Astrocyte (in vitro differentiated cells and primary cell): ENCODE measurements at regions not wholly inside any gene's neighbourhood (a gene's known extent, or its start where the extent isn't known, plus 50 kb on each side); places are given as distances from the start of the nearest gene placed in this dataset.

Experiments
- DNase-seq: peaks from one replicate; pipeline ENCODE4 v3.0.0-alpha.2; 2010; ENCODE audit warnings: low read depth
- FAIRE-seq: peaks from 2 replicates; lab custom pipeline; 2011; peaks lifted over from hg19 to GRCh38; lab: Jason Lieb, UNC
- H2AFZ ChIP-seq: 2 replicates; pipeline ENCODE4 v1.6.0; 2012; ENCODE audit warnings: low read depth, low read length, inconsistent platforms
- H3K27ac ChIP-seq: 2 replicates; pipeline ENCODE4 v1.5.1; 2011; ENCODE audit warnings: low read depth, low read length, inconsistent platforms
- H3K27me3 ChIP-seq: 2 replicates; pipeline ENCODE4 v1.6.0; 2011; ENCODE audit warnings: low read length, inconsistent platforms; ENCODE audit not compliant: insufficient read depth
- H3K36me3 ChIP-seq: 2 replicates; pipeline ENCODE4 v1.5.1; 2011; ENCODE audit warnings: low read length, inconsistent platforms; ENCODE audit not compliant: insufficient read depth
- H3K4me1 ChIP-seq: 2 replicates; pipeline ENCODE4 v1.5.1; 2011; ENCODE audit warnings: low read length, inconsistent platforms; ENCODE audit not compliant: insufficient read depth
- H3K4me2 ChIP-seq: 2 replicates; pipeline ENCODE4 v1.6.0; 2012; ENCODE audit warnings: low read length, inconsistent platforms
- H3K4me3 ChIP-seq: 2 replicates; pipeline ENCODE4 v1.5.1; 2011; ENCODE audit warnings: low read depth, mild to moderate bottlenecking, low read length, inconsistent platforms; ENCODE audit not compliant: insufficient read depth
- H3K79me2 ChIP-seq: 2 replicates; pipeline ENCODE4 v1.6.0; 2012; ENCODE audit warnings: mild to moderate bottlenecking, low read length, inconsistent platforms; ENCODE audit not compliant: insufficient read depth
- H3K9ac ChIP-seq: 2 replicates; pipeline ENCODE4 v1.6.0; 2012; ENCODE audit warnings: mild to moderate bottlenecking, low read length, inconsistent platforms
- H3K9me3 ChIP-seq: 2 replicates; pipeline ENCODE4 v1.5.1; 2012; ENCODE audit warnings: low read depth, mild to moderate bottlenecking, low read length, inconsistent platforms; ENCODE audit not compliant: insufficient read depth
- H4K20me1 ChIP-seq: 2 replicates; pipeline ENCODE4 v1.6.0; 2012; ENCODE audit warnings: low read length, inconsistent platforms; ENCODE audit not compliant: insufficient read depth
- H3K27ac Mint-ChIP-seq: one replicate; pipeline ENCODE4 v1.8.0; 2021; ENCODE audit warnings: mild to moderate bottlenecking, mixed read lengths; ENCODE audit not compliant: unreplicated experiment
- H3K27me3 Mint-ChIP-seq: one replicate; pipeline ENCODE4 v1.8.0; 2021; ENCODE audit warnings: low read depth, mixed read lengths; ENCODE audit not compliant: unreplicated experiment
- H3K36me3 Mint-ChIP-seq: one replicate; pipeline ENCODE4 v1.8.0; 2021; ENCODE audit warnings: low read depth, mixed read lengths; ENCODE audit not compliant: unreplicated experiment
- H3K4me1 Mint-ChIP-seq: one replicate; pipeline ENCODE4 v1.8.0; 2021; ENCODE audit warnings: low read depth, mixed read lengths; ENCODE audit not compliant: unreplicated experiment
- H3K4me3 Mint-ChIP-seq: one replicate; pipeline ENCODE4 v1.8.0; 2021; ENCODE audit warnings: mild to moderate bottlenecking, moderate library complexity, mixed read lengths; ENCODE audit not compliant: unreplicated experiment
- H3K9me3 Mint-ChIP-seq: one replicate; pipeline ENCODE4 v1.8.0; 2021; ENCODE audit warnings: mild to moderate bottlenecking, mixed read lengths; ENCODE audit not compliant: unreplicated experiment
- CTCF ChIP-seq: IDR thresholded peaks from 2 replicates; pipeline ENCODE4 v1.5.1; 2011; ENCODE audit warnings: low read depth, mild to moderate bottlenecking, inconsistent platforms, low read length, moderate library complexity; ENCODE audit not compliant: insufficient read depth
- EZH2 ChIP-seq: IDR thresholded peaks from 2 replicates; pipeline ENCODE4 v1.6.1; 2012; ENCODE audit warnings: mild to moderate bottlenecking, low read length, inconsistent platforms; ENCODE audit not compliant: insufficient read depth

- no peaks in the 10 kb centered on the region for H3K4me1 Mint-ChIP-seq
- H3K9ac ChIP-seq = no peak overlapping the region
- FAIRE-seq (no peak), DNase-seq (no peak)
- H3K79me2 ChIP-seq = no peaks in the 10 kb centered on the region
- peaks cover 4% of the 10 kb centered on the region for H3K9me3 Mint-ChIP-seq
- H3K9me3 ChIP-seq = no peaks in the 10 kb centered on the region
- H3K4me3 ChIP-seq = no peak overlapping the region
- TF ChIP-seq EZH2 (no peak), CTCF (no peak)
- H3K27me3 ChIP-seq = no peaks in the 10 kb centered on the region
- H4K20me1 ChIP-seq = no peaks in the 10 kb centered on the region
- H3K27ac ChIP-seq = no peak overlapping the region
- H3K4me3 Mint-ChIP-seq = no peak overlapping the region
- no peak overlapping the region for H3K4me2 ChIP-seq
- H3K36me3 Mint-ChIP-seq = no peaks in the 10 kb centered on the region
- no peaks in the 10 kb centered on the region for H3K36me3 ChIP-seq
- peaks cover 2% of the 10 kb centered on the region for H3K27me3 Mint-ChIP-seq
- H3K27ac Mint-ChIP-seq = no peak overlapping the region
- no peak overlapping the region for H2AFZ ChIP-seq
- no peaks in the 10 kb centered on the region for H3K4me1 ChIP-seq
These were observed 440.4 kb downstream of the CCDC85A start for GRCh38 chr2:56624181-56624580.

GRCh38 chr2:56626927-56627326 lies 443.1 kb downstream of the CCDC85A start:
- no peaks in the 10 kb centered on the region for H3K27me3 Mint-ChIP-seq

More at GRCh38 chr2:56626927-56627326, 443.1 kb downstream of the CCDC85A start:
- Histone ChIP-seq H3K27ac (no peak overlapping the region), H2AFZ (no peak overlapping the region), H3K4me3 (no peak overlapping the region), H3K36me3 (no peaks in the 10 kb centered on the region), H4K20me1 (no peaks in the 10 kb centered on the region), H3K9me3 (no peaks in the 10 kb centered on the region), H3K79me2 (no peaks in the 10 kb centered on the region), H3K27me3 (no peaks in the 10 kb centered on the region), H3K4me2 (no peak overlapping the region), H3K4me1 (no peaks in the 10 kb centered on the region), H3K9ac (no peak overlapping the region)
- no peak for DNase-seq
- Mint-ChIP-seq H3K36me3 (no peaks in the 10 kb centered on the region), H3K9me3 (peaks cover 4% of the 10 kb centered on the region), H3K4me3 (no peak overlapping the region), H3K4me1 (no peaks in the 10 kb centered on the region), H3K27ac (no peak overlapping the region)
- TF ChIP-seq EZH2 = no peak
- no peak for TF ChIP-seq CTCF
- FAIRE-seq = no peak
